Liver (tissue), 3 donors: ENCODE measurements at regions not wholly inside any gene's neighbourhood (a gene's known extent, or its start where the extent isn't known, plus 50 kb on each side); places are given as distances from the start of the nearest gene placed in this dataset.

Experiments
- CTCF ChIP-seq: fragments of 150-350 bp; IDR thresholded peaks from 2 replicates; pipeline ENCODE4 v1.5.1; 2017; ENCODE audit warnings: improper control_type of control experiment, low read depth, low read length; ENCODE audit not compliant: missing input control
- EGR1 ChIP-seq, 2 donors: IDR thresholded peaks; 2 replicates each; pipeline ENCODE4 v1.6.1; 2016 to 2018; ENCODE audit warnings: antibody characterized with exemption in 2 of 2, low read depth in 2 of 2
- GABPA ChIP-seq, 2 donors: IDR thresholded peaks in 1 of 2; conservative IDR thresholded peaks in 1 of 2; 2 replicates each; pipeline ENCODE4 v1.6.1; 2016; ENCODE audit warnings: antibody characterized with exemption in 2 of 2, mild to moderate bottlenecking in 1 of 2, moderate library complexity in 1 of 2
- HNF4G ChIP-seq: IDR thresholded peaks from 2 replicates; pipeline ENCODE4 v1.6.1; 2016; ENCODE audit warnings: antibody characterized with exemption
- JUND ChIP-seq, 2 donors: IDR thresholded peaks; 2 replicates each; pipeline ENCODE4 v1.6.1; 2016; ENCODE audit warnings: antibody characterized with exemption in 2 of 2
- MAX ChIP-seq: IDR thresholded peaks from 2 replicates; pipeline ENCODE4 v1.6.1; 2016; ENCODE audit warnings: antibody characterized with exemption
- TAF1 ChIP-seq: conservative IDR thresholded peaks from 2 replicates; pipeline ENCODE4 v1.6.1; 2016; ENCODE audit warnings: antibody characterized with exemption, mild to moderate bottlenecking
- YY1 ChIP-seq: IDR thresholded peaks from 2 replicates; pipeline ENCODE4 v1.6.1; 2016; ENCODE audit warnings: antibody characterized with exemption, mild to moderate bottlenecking
- donor health status: healthy.
- donor health status: healthy.

GRCh38 chrX:113892401-113892800, 691.5 kb upstream of the HTR2C start:
- TF ChIP-seq CTCF (no peak), EGR1 (IDR thresholded peaks at IDR 0.05; ENCODE audit: low read depth in 2 of 2) (no peak), GABPA (IDR thresholded peaks at IDR 0.05 in 1 of 2, conservative IDR thresholded peaks at IDR 0.05 in 1 of 2) (no peak), YY1 (no peak), JUND (IDR thresholded peaks at IDR 0.05) (no peak), MAX (no peak), TAF1 (no peak), HNF4G (no peak)
